Mononuclear cell (primary cell): ENCODE measurements at regions not wholly inside any gene's neighbourhood (a gene's known extent, or its start where the extent isn't known, plus 50 kb on each side); places are given as distances from the start of the nearest gene placed in this dataset.

Source experiments
- H3K27me3 ChIP-seq: 2 replicates; pipeline ENCODE4 v1.6.0; 2011; ENCODE audit warnings: low read length, control low read depth; ENCODE audit not compliant: insufficient read depth
- H3K4me1 ChIP-seq: 2 replicates; pipeline ENCODE4 v1.5.1; 2011; ENCODE audit warnings: mild to moderate bottlenecking, low read length, control low read depth; ENCODE audit not compliant: insufficient read depth
- H3K4me3 ChIP-seq: 2 replicates; pipeline ENCODE4 v1.5.1; 2011; ENCODE audit warnings: mild to moderate bottlenecking, low read length, moderate library complexity
- H3K9me3 ChIP-seq: 2 replicates; pipeline ENCODE4 v1.5.1; 2011; ENCODE audit warnings: low read depth, mild to moderate bottlenecking, control low read depth, low read length

- Histone ChIP-seq H3K27me3 (no peaks in the 10 kb centered on the region), H3K9me3 (no peaks in the 10 kb centered on the region), H3K4me1 (no peaks in the 10 kb centered on the region), H3K4me3 (no peak overlapping the region)
These were observed 356.9 kb downstream of the ARL4A start for GRCh38 chr7:13044309-13044708.

GRCh38 chr7:13047061-13047460 is 359.6 kb downstream of the ARL4A start:
- no peaks in the 10 kb centered on the region for H3K9me3 ChIP-seq

GRCh38 chr7:13049946-13050345 is 362.5 kb downstream of the ARL4A start:
- Histone ChIP-seq H3K27me3 (no peaks in the 10 kb centered on the region), H3K4me1 (no peaks in the 10 kb centered on the region), H3K4me3 (no peak overlapping the region), H3K9me3 (no peaks in the 10 kb centered on the region)

More at GRCh38 chr7:13047061-13047460, 359.6 kb downstream of the ARL4A start:
- Histone ChIP-seq H3K4me3 (no peak overlapping the region), H3K4me1 (no peaks in the 10 kb centered on the region), H3K27me3 (no peaks in the 10 kb centered on the region)

GRCh38 chr7:13050703-13051102 is 363.3 kb downstream of the ARL4A start:
- no peak overlapping the region for H3K4me3 ChIP-seq

GRCh38 chr7:13055732-13056368 is 368.4 kb downstream of the ARL4A start:
- peaks cover 22% of the 10 kb centered on the region for H3K4me1 ChIP-seq
- no peaks in the 10 kb centered on the region for H3K9me3 ChIP-seq
- H3K27me3 ChIP-seq, result no peaks in the 10 kb centered on the region
- no peak overlapping the region for H3K4me3 ChIP-seq

More at GRCh38 chr7:13050703-13051102, 363.3 kb downstream of the ARL4A start:
- Histone ChIP-seq H3K27me3 (no peaks in the 10 kb centered on the region), H3K4me1 (peaks cover 4% of the 10 kb centered on the region), H3K9me3 (no peaks in the 10 kb centered on the region)

DNA sequence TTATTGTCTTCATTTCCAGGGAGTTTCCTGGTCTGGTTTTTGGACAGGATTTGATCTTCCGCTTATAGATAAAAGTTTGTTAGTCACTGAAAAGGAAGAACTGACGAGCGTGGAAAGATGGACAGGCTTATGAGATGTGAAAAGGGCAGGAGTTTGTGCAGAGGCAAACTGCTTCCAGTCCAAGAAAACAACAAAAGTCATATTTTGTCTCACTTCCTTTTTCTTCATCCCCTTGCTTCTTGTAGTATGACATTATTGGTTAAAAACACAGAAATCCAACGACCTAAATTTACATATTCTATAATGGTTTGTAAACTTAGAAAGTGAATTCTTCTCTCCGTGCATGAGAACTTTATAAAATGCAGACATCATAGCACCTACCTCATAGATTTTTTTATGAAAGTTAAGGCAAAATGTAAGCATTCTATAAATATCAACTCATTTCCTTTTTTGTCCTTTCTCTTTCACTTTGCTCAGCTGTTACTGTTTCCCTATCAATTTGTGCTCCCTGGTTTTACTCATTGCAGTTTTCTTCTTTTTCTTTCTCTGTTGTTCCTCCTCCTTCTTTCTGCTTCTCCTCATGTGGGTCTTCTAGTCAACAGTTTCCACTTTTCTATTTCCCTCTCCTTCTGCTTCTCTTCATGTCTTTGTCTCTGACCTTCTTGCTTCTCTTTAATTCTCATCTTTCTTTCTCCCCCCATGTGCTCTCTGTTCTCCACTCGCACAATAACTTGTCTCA is 370.2 kb downstream of the ARL4A start:
- Histone ChIP-seq H3K4me1 (peaks cover 22% of the 10 kb centered on the region), H3K4me3 (peak overlapping the region; percentile 14), H3K27me3 (no peaks in the 10 kb centered on the region), H3K9me3 (no peaks in the 10 kb centered on the region)

- Histone ChIP-seq H3K9me3 (no peaks in the 10 kb centered on the region), H3K4me1 (peaks cover 22% of the 10 kb centered on the region), H3K27me3 (no peaks in the 10 kb centered on the region), H3K4me3 (no peak overlapping the region)
These were observed 372.7 kb downstream of the ARL4A start for GRCh38 chr7:13060173-13060572.

GRCh38 chr7:13061115-13061514 is 373.7 kb downstream of the ARL4A start:
- Histone ChIP-seq H3K9me3 (no peaks in the 10 kb centered on the region), H3K27me3 (no peaks in the 10 kb centered on the region), H3K4me3 (no peak overlapping the region), H3K4me1 (peaks cover 14% of the 10 kb centered on the region)

DNA sequence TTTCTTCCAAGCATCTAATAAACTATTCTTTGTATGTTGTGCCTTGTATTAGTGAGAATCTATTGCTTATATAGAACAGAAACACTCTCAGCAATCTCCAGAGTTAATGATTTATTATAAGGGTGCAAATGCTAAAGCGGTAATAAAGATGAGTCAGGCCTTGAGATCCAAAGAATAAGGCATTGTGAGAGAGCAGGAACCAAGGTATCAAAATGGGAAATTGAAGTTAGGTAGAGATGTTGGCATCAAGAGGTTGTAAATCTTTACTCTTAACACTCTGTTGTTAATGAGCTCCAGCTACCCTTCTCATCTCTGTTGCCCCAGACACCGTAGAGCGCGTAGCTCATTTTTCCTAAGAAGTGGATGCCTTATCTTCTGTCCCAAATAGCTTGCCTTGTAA is 375.2 kb downstream of the ARL4A start:
- no peaks in the 10 kb centered on the region for H3K27me3 ChIP-seq
- H3K4me1 ChIP-seq, result peaks cover 4% of the 10 kb centered on the region
- no peaks in the 10 kb centered on the region for H3K9me3 ChIP-seq
- H3K4me3 ChIP-seq, result no peak overlapping the region

- Histone ChIP-seq H3K4me1 (no peaks in the 10 kb centered on the region), H3K9me3 (no peaks in the 10 kb centered on the region), H3K4me3 (no peak overlapping the region), H3K27me3 (no peaks in the 10 kb centered on the region)
These were observed 379.6 kb downstream of the ARL4A start for GRCh38 chr7:13067036-13067435.

DNA sequence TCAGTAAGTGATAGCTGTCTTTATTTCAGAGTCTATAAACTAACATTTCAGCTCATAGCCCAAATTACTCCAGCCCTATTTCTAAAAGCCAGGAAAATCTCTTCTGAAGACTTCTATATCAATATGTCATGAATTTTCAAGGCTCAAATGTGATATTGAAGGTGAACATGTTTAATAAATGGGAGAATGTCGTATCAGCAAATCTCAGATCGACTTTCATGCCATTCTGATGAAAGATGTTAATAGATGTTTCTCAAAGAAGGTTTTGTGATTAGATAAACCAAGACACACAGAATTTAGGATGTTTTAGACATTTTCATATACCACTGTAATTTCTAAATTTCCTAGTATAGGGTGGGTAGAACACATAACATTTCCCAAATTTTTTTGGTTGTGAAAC is 380.6 kb downstream of the ARL4A start:
- Histone ChIP-seq H3K9me3 (no peaks in the 10 kb centered on the region), H3K4me1 (no peaks in the 10 kb centered on the region), H3K4me3 (no peak overlapping the region), H3K27me3 (no peaks in the 10 kb centered on the region)

DNA sequence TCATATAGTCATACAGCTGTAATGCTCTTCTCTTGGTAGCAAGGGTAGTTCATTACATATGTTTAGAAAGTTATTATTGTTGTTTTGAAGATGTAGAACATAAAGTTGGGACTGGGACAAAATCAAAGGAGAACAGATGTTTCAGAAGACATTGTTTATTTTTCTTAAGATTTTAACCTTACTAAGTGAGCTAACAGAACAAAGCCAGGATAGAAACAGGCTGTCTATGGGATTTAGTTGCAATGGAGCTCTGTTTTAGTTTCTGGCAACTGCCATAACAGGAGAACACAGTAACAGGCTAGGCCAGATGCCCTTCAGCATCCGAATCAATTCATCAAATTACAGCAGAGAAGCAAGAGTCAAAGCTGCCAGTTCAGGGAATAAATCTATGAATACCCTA is 382.4 kb downstream of the ARL4A start:
- Histone ChIP-seq H3K27me3 (no peaks in the 10 kb centered on the region), H3K9me3 (no peaks in the 10 kb centered on the region), H3K4me1 (no peaks in the 10 kb centered on the region), H3K4me3 (no peak overlapping the region)

DNA sequence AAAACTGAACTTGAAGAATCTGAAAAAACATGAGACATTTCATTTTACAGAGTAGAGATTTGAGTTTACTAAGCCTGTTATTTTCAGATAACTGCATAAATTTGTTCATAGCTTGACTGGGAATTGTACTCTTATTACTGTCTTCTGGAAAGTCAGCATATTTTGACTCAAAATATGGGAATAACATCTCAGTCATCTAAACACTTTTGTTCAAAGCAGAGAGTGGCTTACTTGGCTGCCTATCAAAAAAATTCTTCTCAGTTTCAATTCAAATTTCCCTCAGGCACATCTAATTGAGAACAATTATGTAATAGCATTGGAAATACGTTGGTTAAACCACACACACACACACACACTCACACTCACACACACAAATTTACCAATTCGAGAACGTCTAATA is 384.6 kb downstream of the ARL4A start:
- Histone ChIP-seq H3K27me3 (no peaks in the 10 kb centered on the region), H3K9me3 (no peaks in the 10 kb centered on the region), H3K4me3 (no peak overlapping the region), H3K4me1 (no peaks in the 10 kb centered on the region)

DNA sequence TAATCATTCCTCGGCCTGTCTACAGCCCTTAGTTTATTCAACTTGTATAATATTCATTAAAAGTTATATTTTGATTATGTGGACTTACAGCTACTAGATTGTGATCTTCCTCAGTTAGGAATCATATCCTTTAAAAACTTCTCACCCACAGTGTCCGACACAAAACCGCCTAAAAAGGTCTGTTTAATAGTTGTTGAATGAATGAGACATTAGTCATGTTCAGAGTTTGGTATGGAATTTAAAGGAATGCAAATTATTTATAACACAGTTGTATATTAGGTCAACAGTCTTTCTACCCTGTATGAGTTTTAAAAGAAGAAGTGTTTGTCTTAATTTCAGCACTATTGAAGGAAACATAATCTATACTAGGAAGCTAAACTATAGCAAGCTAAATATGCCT is 390.0 kb downstream of the ARL4A start:
- Histone ChIP-seq H3K4me1 (no peaks in the 10 kb centered on the region), H3K9me3 (no peaks in the 10 kb centered on the region), H3K27me3 (no peaks in the 10 kb centered on the region), H3K4me3 (no peak overlapping the region)

GRCh38 chr7:13078105-13078504 is 390.7 kb downstream of the ARL4A start:
- Histone ChIP-seq H3K27me3 (no peaks in the 10 kb centered on the region), H3K4me1 (no peaks in the 10 kb centered on the region), H3K9me3 (no peaks in the 10 kb centered on the region), H3K4me3 (no peak overlapping the region)

- Histone ChIP-seq H3K4me1 (no peaks in the 10 kb centered on the region), H3K9me3 (no peaks in the 10 kb centered on the region), H3K27me3 (no peaks in the 10 kb centered on the region), H3K4me3 (no peak overlapping the region)
These were observed 403.5 kb downstream of the ARL4A start for GRCh38 chr7:13090959-13091358.
